K562 (cell line): ENCODE measurements at regions not wholly inside any gene's neighbourhood (a gene's known extent, or its start where the extent isn't known, plus 50 kb on each side); places are given as distances from the start of the nearest gene placed in this dataset.

Experiments
- ATAC-seq: fragments of 200-7000 bp; cut with Tn5 transposase; 3 replicates; pipeline ENCODE4 v1.9.1; 2020; ENCODE audit warnings: moderate library complexity
- BruUV-seq: library from RNA; stranded (reverse); fragments of 400-500 nt; replicated peaks from 2 replicates; lab custom pipeline; 2021; lab: Mats Ljungman, UMichigan
- CTCF ChIA-PET: fragments of 300-600 bp; formaldehyde crosslinking; extraction: SDS; loops from one replicate; lab custom pipeline; 2021; ENCODE audit warnings: low intra/inter-chr PET ratio; lab: Yijun Ruan, JAX
- POLR2A ChIA-PET: fragments of 300-600, 350-650 bp; sonication (Branson Sonifier 250); formaldehyde crosslinking; extraction: SDS; loops from one replicate; lab custom pipeline; 2021; ENCODE audit warnings: antibody characterized with exemption, inconsistent platforms; lab: Yijun Ruan, JAX
- DNase-seq, 4 experiments: peaks; one replicate each; pipeline versions ENCODE4 v3.0.0 to v3.0.0-alpha.2; 2011 to 2018; ENCODE audit warnings: low spot score in 3 of 4, mixed read lengths in 3 of 4; ENCODE audit errors: extremely low read depth in 1 of 4
- FAIRE-seq: peaks from 2 replicates; lab custom pipeline; 2011; peaks lifted over from hg19 to GRCh38; lab: Jason Lieb, UNC
- H2AFZ ChIP-seq: 2 replicates; pipeline ENCODE4 v1.6.0; 2011; ENCODE audit warnings: low read depth, low read length, control low read depth, inconsistent platforms
- H3K27ac ChIP-seq: fragments of 200-600 bp; 3 replicates; pipeline ENCODE4 v1.8.0; 2011; ENCODE audit warnings: low read depth, mild to moderate bottlenecking, control low read depth, inconsistent platforms, low read length, moderate library complexity, mixed read lengths; ENCODE audit errors: extremely low read depth
- H3K27me3 ChIP-seq, 2 experiments: fragments of 300-600 bp in 1 of 2; 2 replicates in 1 of 2; 3 replicates in 1 of 2; pipeline versions ENCODE4 v1.6.0 to v1.8.0; 2011; ENCODE audit warnings: inconsistent platforms in 2 of 2, low read length in 2 of 2, mild to moderate bottlenecking in 1 of 2, mixed read lengths in 1 of 2, moderate library complexity in 1 of 2; ENCODE audit not compliant: control insufficient read depth in 2 of 2, insufficient read depth in 2 of 2
- H3K36me3 ChIP-seq: fragments of 300-600 bp; 3 replicates; pipeline ENCODE4 v1.8.0; 2011; ENCODE audit warnings: mild to moderate bottlenecking, low read length, inconsistent platforms; ENCODE audit not compliant: control insufficient read depth, insufficient read depth
- H3K4me1 ChIP-seq, 2 experiments: fragments of 200-600 bp in 1 of 2; replicated peaks in 1 of 2; 2 replicates in 1 of 2; 3 replicates in 1 of 2; pipeline versions ENCODE4 v1.5.1 to v1.8.0; 2011; ENCODE audit warnings: inconsistent platforms in 2 of 2, low read length in 2 of 2, mild to moderate bottlenecking in 1 of 2, mixed read lengths in 1 of 2, moderate library complexity in 1 of 2; ENCODE audit not compliant: control insufficient read depth in 2 of 2, insufficient read depth in 2 of 2
- H3K4me2 ChIP-seq: 2 replicates; pipeline ENCODE4 v1.6.1; 2011; ENCODE audit warnings: low read length, control low read depth, inconsistent platforms, mixed read lengths; ENCODE audit not compliant: insufficient read depth
- H3K4me3 ChIP-seq: fragments of 200-600 bp; sonication (generic), shearing (Covaris generic); 2 replicates; pipeline ENCODE4 v1.5.1; 2016; ENCODE audit warnings: control low read depth, inconsistent platforms
- H3K79me2 ChIP-seq: fragments of 200-600 bp; 3 replicates; pipeline ENCODE4 v1.8.0; 2011; ENCODE audit warnings: low read length, inconsistent platforms; ENCODE audit not compliant: control insufficient read depth, insufficient read depth
- H3K9ac ChIP-seq, 2 experiments: 2 replicates each; pipeline versions ENCODE4 v1.6.0 to v1.6.1; 2011; ENCODE audit warnings: low read depth in 2 of 2, low read length in 2 of 2, control low read depth in 1 of 2, inconsistent platforms in 1 of 2, mild to moderate bottlenecking in 1 of 2, mixed read lengths in 1 of 2; ENCODE audit not compliant: insufficient read depth in 1 of 2
- H3K9me1 ChIP-seq: one replicate; pipeline ENCODE4 v1.6.0; 2011; ENCODE audit warnings: inconsistent platforms, mild to moderate bottlenecking, low read length, moderate library complexity; ENCODE audit not compliant: control insufficient read depth, insufficient read depth
- H3K9me3 ChIP-seq: replicated peaks from 2 replicates; pipeline ENCODE4 v1.5.1; 2011; ENCODE audit warnings: low read depth, low read length, inconsistent platforms; ENCODE audit not compliant: control insufficient read depth, insufficient read depth
- H4K20me1 ChIP-seq: replicated peaks from 2 replicates; pipeline ENCODE4 v1.6.1; 2011; ENCODE audit warnings: low read length, inconsistent platforms, mixed read lengths; ENCODE audit not compliant: control insufficient read depth, insufficient read depth
- ARID3B ChIP-seq: fragments of 250-450 bp; sonication (Bioruptor Pico); IDR thresholded peaks from 2 replicates; pipeline ENCODE4 v1.4.0; 2020; ENCODE audit warnings: borderline replicate concordance
- GATAD2B ChIP-seq: fragments of 450-650 bp; IDR thresholded peaks from 2 replicates; pipeline ENCODE4 v1.6.1; 2017; ENCODE audit warnings: mild to moderate bottlenecking, borderline replicate concordance
- KDM5B ChIP-seq: fragments of 200-600 bp; sonication (generic); IDR thresholded peaks from 2 replicates; pipeline ENCODE4 v1.6.1; 2012; ENCODE audit warnings: low read depth, mild to moderate bottlenecking, moderate library complexity, low read length, control low read depth, inconsistent platforms; ENCODE audit not compliant: insufficient replicate concordance
- SAFB ChIP-seq: fragments of 200-400 bp; formaldehyde crosslinking; IDR thresholded peaks from 2 replicates; pipeline ENCODE4 v1.6.1; 2017; ENCODE audit warnings: low read depth, low read length, borderline replicate concordance
- ZBTB12 ChIP-seq: fragments of 250-450 bp; sonication (Bioruptor Pico); IDR thresholded peaks from 2 replicates; pipeline ENCODE4 v1.4.0; 2020
- ZFP91 ChIP-seq: sonication (generic); formaldehyde crosslinking; IDR thresholded peaks from 2 replicates; pipeline ENCODE4 v1.8.0; 2022; ENCODE audit warnings: mild to moderate bottlenecking, missing genetic modification reagents
- ZNF717 ChIP-seq: fragments of 250-450 bp; sonication (Bioruptor Pico); IDR thresholded peaks from 2 replicates; pipeline ENCODE4 v1.5.0; 2021
- WGBS: fragments of 100-300 bp; shearing (Covaris generic); methylation state at CpG from one replicate; pipeline ENCODE4 v1.1.6; 2016; ENCODE audit warnings: low coverage, mixed read lengths; ENCODE audit not compliant: insufficient coverage; ENCODE audit errors: missing lambda C conversion rate; 5-methylcytosine and 5-hydroxymethylcytosine counted together
- in situ Hi-C: fragments of 300-500 bp; cut with MboI; formaldehyde crosslinking; loops from 4 replicates; pipeline ENCODE4 v1.15.0; 2018; ENCODE audit warnings: inconsistent platforms, mixed read lengths
- intact Hi-C: fragments of 100-400 bp; cut with micrococcal nuclease; formaldehyde crosslinking; loops from 2 replicates; pipeline ENCODE4 v1.14.2; 2022

GRCh38 chr14:105836730-105837129 lies 310.3 kb downstream of the TMEM121 start:
- no TSS peak for BruUV-seq
- no peak overlapping the region for H3K27ac ChIP-seq
- H3K27me3 ChIP-seq = no peaks in the 10 kb centered on the region
- ChIA-PET CTCF (no interaction called here), POLR2A (no interaction called here)
- TF ChIP-seq GATAD2B = no peak
- TF ChIP-seq ARID3B = no peak
- no peak for TF ChIP-seq ZBTB12 (CRISPR knock-in tag)
- TF ChIP-seq SAFB = no peak
- no peak for TF ChIP-seq KDM5B
- TF ChIP-seq ZFP91 (CRISPR knock-in tag) = no peak
- no peak for TF ChIP-seq ZNF717 (CRISPR knock-in tag)
- FAIRE-seq = no peak
- H3K36me3 ChIP-seq = no peaks in the 10 kb centered on the region
- H4K20me1 ChIP-seq = no peaks in the 10 kb centered on the region
- no peaks in the 10 kb centered on the region for H3K9me3 ChIP-seq
- ATAC-seq = no peak
- DNase-seq = no peak
- in situ Hi-C loops (no loop called here), intact Hi-C loops (no loop called here)
- H3K4me1 ChIP-seq = no peaks in the 10 kb centered on the region
- no peaks in the 10 kb centered on the region for H3K9me1 ChIP-seq
- no peak overlapping the region for H3K4me3 ChIP-seq
- WGBS = 0% methylated on average over 5 of the region's 10 CpGs
- H3K4me2 ChIP-seq = no peak overlapping the region
- no peak overlapping the region for H2AFZ ChIP-seq
- no peaks in the 10 kb centered on the region for H3K79me2 ChIP-seq
- H3K9ac ChIP-seq = no peak overlapping the region
